HG03108 (cell line): ENCODE measurements at regions not wholly inside any gene's neighbourhood (a gene's known extent, or its start where the extent isn't known, plus 50 kb on each side); places are given as distances from the start of the nearest gene placed in this dataset.

Source experiments
- ATAC-seq: cut with Tn5 transposase; IDR thresholded peaks from one replicate; pipeline ENCODE4 v1.9.1; 2021; ENCODE audit warnings: moderate library complexity; ENCODE audit not compliant: unreplicated experiment

DNA sequence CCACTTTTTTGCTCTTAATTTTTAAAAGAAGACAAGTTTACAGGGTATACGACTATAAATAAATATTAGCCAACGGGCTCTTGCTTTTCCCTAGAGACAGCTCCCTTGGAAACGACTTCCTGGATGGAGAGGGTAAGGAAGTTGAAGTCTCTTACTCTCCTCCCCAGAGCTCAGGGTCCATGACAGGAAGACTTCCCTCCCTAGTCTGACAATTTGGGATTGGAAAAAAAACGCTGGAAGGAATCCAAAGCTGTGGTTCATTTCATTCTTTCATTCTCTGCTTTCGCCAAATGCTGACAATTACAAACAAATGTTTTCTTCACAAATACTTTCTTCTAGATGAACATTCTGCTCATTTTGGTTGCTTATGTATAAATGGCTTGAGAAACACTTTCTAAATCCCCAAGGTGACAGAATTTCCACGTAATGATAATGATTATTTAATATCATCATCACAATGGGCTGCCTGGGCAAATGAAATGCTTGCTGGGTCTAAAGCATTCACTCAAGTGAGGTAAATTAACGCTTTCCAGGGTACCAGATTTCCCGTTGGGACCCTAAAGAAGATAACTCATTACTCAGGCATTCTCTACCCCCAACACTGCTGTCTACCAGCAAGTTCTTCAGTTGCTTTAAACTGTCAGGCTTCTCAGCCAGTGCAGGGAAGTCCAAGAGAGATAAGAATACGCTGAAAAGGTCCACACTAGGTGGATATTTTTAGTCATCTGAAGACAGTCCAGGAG lies 139.8 kb upstream of the SLC30A5 start:
- no peak for ATAC-seq

DNA sequence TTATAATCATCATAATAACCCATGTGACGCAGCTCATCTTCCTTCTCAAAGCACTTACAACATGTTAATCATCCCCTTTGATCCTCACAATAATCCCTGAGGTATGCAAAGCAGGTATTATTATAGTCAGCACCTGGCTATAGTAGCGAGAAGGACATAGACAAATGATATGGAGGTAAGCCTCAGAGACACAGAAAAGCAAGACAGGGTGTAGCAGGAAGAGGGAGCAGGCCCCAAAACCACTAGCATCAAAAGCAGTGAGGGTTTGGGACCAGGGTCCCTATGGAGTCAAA lies 139.2 kb upstream of the SLC30A5 start:
- ATAC-seq, result no peak

DNA sequence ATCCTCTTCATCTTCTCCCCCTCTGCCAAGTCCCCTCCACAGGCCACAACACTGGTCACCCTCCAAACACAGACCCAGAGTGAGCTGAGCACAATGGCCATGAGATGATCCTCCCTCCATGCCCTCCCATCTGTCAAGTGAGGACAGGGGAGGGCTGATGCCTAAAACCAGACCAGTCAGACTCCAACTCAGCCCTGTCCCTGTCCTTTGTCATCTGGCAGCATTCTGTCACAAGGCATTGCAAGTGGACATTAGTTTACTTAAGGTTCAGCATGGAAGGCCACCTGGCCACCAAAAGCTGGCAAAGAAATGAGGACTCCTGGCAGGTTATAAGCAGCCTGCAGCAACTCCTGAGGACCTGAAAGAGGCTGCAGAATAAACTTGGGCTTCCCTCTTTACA lies 136.2 kb upstream of the SLC30A5 start:
- no peak for ATAC-seq

DNA sequence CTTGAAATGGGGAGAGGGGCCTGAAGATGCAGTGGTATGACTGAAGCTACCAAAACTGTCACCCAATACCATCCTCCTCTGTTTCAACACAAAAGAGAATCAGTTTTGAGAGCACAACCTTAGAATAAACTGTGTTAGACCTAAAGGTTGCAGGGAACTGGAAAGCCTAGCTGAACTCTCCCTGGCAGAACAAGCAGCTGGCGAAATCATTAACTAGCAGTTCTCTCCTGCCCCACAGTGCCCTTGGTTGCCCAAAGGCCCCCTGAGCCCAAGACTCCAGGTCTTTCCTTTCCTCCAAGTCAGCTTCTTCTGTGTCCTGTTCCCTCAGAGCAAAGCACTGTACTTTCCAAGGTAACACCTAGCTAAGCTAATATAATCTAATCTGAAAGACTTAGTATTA lies 135.4 kb upstream of the SLC30A5 start:
- ATAC-seq, result no peak

DNA sequence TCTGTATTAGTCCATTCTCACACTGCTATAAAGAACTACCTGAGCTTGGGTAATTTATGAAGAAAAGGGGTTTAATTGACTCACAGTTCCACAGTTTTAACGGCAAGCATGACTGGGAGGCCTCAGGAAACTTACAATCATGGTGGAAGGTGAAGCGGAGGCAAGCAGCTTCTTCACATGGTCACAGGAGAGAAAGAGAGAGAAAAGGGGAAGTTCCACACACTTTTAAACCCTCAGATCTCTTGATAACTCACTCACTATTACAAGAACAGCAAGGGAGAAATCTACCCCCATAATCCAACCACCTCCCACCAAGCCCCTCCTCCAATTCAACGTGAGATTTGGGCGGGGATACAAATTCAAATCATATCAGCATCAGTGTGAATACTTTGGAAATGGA lies 133.4 kb upstream of the SLC30A5 start:
- ATAC-seq, result no peak

DNA sequence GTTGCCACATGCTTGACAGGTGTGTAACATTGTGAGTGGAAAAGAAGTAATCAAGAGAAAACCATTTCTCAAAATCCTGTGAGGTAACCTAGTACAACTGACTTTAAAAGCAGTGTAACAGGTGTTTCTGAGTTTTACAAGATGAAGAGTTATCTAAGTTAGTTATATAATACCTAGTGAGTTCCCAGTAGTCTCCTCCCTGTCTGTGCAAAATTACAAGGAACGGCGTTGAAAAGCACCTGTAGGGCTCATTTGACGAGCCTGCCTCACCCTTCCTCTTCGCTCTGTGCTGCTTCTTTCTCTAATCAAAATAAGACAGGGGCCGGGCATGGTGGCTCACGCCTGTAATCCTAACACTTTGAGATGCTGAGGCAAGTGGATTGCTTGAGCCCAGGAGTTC lies 132.9 kb upstream of the SLC30A5 start:
- ATAC-seq, result no peak

DNA sequence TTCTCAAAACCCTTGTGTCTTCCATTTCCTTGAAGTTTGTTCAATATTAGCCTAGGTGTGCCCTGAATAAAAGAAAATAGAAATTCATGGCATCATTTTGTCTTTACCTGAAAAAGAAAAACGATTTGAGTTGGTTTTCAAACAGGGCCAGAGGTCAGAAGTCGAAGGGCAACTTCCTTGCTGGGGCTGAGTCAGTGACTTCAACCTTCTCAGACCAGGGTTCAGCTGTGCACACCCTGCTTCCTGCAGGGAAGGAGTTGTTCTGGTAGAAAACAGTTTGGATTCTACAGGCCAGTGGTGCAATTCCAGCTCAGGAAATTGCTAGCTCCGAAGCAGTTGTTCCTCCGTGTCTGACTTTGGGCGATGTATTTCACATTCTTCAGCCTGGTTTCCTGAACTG lies 132.1 kb upstream of the SLC30A5 start:
- ATAC-seq, result no peak

DNA sequence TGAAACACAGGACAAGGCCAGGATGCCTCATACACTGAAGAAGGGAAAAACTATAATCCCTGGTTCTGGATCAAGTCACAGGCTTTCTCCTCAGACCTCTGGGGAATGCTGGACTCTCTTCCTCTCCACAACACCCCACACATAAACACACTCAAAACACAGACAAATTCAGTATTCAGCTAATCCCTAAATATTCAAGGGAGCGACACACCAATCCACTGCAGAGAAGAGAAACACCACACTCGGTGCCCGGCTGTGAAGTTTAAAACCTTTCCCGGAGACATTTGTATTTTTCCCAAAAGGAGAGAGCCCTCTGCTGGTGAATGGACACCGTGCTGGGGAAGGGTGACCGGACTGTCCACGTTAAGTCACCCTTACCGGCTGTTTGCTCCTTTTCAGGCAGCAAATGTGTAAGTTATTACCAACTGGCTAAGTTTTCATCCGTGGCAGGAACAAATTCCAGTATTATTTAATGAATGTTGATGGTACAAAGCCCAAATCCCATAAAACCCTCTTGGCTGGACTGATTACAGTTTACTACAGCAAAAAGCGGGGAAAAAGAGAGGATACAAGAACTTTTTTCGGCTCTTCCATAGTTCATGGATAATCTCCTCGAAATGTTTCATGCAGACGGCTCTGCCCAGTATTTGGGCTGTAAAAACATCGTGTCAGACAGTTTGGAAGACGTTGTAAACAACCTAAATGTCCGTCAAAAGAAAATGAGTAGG lies 130.9 kb upstream of the SLC30A5 start:
- no peak for ATAC-seq

DNA sequence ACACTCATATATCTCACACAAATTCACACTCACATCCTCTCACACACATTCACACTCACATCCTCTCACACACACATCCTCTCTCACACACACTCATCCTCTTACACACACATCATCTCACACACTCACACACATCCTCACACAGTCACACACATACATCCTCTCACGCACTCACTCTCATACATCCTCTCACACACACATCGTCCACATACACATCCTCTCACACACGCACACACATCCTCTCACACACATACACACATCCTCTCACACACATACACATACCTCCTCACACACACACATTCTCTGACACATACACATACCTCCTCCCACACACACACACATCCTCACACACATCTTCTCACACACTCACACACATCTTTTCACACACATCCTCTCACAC lies 129.1 kb upstream of the SLC30A5 start:
- ATAC-seq, result no peak

DNA sequence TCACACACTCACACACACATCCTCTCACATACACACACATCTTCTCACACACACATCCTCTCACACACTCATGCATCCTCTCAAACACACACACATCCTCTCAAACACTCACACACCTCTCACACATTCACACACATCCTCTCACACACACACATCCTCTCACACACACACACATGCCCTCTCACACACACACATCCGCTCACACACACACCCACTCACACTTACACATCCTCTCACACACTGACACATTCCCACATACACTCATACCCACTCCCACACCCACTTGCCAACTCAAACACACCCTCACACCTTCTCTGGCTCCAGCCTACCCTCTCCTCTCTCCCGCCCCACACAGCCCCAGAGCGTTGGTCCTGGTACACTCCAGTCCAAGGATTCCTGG lies 127.9 kb upstream of the SLC30A5 start:
- no peak for ATAC-seq

DNA sequence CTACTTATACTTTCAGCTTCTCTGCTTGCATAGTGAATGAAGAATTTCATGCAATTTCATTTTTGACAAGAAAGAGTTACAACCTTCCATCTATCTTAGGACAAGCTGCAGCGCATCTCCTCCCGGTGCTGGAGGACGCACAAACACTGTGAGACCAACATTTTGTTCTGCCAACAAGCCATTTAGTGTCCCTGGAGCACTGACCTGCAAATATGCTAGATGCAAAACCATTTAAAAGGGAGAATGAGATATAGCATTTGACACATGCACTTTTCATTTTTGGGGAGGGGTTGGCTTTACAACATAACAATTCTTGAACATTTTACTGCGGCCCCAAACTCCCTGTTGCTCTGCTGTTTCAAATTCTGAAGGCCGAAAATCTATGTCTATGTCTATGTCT lies 127.2 kb upstream of the SLC30A5 start:
- ATAC-seq, result no peak

DNA sequence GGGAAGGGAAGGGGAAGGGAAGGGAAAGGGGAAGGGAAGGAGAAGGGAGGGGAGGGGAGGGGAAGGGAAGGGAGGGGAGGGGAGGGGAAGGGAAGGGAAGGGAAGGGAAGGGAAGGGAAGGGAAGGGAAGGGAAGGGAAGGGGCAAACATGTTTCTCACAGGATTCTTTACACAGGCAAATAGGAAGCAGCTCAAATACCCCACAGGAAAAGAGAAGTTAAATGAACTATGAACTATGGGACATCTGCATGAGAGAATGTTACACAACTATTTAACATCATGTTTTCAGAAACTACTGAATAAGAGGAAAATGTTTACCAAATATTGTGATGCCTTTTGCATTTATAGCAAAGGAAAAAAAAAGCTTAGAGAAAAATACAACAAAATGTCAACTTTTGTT lies 125.4 kb upstream of the SLC30A5 start:
- ATAC-seq, result no peak

DNA sequence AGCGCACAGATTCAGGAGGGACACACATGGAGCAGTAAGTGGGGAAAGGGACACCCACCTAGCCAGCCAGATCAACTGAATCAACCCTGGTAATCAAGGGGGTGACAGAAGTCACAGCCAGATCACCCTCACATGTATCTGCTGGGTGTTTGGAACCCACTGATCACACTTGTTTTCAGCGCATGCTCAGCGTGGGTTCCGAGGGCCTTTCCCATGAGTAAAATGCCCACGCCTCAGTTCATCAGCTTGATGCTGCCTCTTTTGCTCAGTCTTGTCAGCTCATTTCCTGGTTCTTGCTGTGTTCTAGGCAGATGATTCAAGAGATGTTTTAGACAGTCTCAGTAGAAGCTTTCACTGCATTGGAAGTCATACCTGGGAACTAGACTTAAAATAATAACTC lies 123.2 kb upstream of the SLC30A5 start:
- ATAC-seq, result no peak

DNA sequence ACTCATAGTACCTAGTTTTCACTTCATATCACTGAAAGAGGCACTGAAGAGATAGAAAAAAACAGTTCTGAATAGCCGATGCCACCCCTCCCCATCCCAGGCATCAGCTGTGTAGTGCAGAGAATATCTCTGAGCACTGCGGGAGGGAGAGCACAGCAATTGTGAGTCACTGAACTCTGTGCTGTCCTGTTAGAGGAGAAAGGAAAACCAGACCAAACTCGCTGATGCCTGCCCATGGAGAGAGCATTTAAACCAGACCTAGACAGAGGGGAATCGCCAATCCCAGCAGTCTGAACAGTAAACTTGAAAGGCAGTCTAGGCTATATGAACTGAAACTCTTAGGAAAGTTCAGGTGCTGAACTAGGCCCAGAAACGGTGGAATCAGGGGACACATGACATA lies 120.1 kb upstream of the SLC30A5 start:
- no peak for ATAC-seq

DNA sequence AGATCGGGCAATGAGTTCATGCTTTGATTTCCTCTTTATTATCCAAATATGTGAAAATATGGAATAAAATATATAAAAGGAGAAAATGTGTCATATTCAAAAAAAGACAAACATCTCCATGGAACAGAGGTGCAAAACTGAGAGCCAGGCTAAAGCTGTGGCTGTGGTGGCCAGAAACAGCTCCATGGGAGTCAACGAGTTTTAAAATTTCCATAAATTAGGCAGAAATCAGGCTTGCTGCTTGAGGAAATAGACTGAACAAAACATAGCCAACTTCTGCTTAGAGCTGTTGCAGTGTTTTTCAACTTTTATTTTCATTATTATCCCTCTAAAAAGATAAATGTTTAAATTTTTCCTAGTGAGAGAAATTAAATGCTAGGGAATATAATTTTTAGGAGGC lies 110.8 kb upstream of the SLC30A5 start:
- no peak for ATAC-seq

DNA sequence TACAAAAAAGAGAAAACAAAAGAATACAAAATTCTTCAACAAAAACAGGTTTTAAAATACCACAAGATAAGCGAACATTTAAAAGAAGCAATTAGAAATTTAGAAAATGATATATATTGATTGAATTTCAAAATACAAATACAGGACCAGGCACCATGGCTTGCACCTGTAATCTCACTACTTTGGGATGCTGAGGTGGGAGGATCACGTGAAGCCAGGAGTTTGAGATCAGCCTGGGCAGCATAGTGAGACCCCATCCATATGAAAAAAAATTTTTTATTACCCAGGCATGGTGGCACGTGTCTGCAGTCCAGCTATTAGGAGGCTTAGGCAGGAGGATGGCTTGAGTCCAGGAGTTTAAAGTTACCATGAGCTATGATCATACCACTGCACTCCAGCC lies 109.9 kb upstream of the SLC30A5 start:
- ATAC-seq, result no peak

DNA sequence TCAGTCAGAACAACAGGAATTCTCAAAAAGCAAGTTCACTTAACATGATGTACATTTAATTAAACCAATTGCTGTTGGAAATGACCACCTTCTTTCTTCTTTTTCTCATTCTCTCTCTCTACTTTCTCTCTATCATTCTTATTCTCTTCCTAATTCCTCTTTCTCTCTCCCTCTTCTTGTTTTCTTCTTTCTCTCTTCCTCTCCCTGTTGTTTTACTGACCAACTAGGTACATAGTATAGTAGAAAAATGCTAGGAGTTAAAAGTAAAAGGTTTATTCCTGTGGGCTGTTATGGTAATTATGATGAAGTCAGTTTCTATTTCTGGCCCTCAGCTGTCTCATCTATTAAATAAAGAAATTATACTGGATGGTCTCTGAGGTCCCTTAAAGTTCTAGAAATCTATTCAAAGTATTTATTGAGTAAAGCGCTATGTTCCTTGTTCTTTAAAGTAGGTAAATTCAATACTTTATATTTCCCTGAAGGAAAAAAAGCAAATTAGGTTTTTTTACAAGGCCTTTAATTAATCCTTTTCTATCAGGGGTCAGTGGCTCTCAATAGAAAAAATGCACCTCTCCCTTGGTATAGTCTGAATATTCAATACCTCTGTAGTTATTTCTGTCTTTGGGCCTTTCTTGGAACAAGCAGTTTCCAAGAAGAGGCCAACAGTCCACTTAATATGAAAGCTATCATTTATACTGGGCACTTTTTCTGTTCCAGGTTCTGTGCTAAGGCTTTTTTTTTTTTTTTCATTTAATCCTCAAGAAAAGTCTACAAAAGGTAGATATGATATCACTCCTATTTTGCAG lies 102.3 kb upstream of the SLC30A5 start:
- no peak for ATAC-seq

DNA sequence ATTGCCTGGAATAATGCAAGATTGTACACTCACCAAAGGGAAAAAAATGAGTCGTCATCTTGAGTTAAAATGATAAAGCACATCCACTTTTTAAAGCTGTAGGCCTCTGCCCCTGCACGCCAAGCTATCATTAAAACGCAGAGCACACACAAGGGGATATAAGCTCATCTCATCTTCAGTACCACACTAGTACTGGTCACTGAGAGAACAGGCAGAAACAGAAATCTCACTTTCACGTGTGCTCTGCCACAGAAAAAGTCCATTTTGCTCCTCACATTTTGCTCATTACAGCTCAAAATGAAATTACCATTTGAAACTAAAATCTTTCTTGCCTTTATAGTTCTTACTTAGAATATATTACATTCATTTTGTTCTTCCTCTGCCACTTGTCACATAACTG lies 99.2 kb upstream of the SLC30A5 start:
- ATAC-seq, result no peak

DNA sequence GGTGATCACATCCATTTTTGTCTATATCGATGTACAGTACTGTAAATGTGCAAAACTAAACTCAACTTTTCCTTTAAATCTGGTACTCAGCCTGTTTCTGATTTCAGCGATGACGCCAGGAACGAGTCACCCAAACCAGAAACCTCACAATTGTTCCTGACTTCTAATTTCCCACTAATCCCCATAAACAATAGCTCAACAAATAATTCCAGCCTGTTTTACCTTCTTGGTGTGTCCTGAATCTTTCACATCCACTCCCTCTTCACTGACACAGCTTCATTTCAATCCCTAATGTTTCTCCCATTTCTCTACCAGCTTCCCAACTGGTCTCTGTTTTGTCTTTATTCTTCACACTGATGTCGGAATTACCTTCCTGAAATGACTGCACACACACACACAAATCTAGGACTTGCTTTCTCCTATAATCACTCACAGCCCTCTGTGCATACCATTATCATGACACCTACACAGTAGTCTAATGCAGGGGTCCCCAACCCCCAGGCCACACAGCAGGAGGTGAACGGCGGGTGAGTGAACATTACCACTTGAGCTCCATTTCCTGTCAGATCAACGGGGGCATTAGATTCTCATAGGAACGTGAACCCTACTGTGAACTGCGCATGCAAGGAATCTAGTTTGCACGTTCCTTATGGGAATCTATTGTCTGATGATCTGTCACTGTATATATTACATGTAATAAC lies 97.8 kb upstream of the SLC30A5 start:
- ATAC-seq, result no peak

DNA sequence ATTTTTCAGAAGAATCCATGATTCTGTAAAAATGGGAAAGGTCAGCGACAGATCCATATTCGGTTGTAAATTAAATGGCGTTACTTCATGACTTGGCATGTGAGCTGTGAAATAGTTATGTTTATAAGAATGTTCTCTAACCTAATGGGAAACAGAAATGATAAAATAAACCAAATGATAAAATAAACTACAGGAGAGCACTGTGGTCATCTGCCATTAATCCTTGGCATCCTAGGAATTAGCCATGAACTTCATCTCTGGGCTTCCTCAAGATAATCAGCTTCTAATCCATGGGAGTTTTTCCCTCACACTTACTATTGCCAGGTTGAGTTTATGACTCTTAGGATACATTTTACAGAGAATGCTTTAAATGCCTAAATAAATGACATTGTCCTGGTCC lies 94.6 kb upstream of the SLC30A5 start:
- no peak for ATAC-seq

DNA sequence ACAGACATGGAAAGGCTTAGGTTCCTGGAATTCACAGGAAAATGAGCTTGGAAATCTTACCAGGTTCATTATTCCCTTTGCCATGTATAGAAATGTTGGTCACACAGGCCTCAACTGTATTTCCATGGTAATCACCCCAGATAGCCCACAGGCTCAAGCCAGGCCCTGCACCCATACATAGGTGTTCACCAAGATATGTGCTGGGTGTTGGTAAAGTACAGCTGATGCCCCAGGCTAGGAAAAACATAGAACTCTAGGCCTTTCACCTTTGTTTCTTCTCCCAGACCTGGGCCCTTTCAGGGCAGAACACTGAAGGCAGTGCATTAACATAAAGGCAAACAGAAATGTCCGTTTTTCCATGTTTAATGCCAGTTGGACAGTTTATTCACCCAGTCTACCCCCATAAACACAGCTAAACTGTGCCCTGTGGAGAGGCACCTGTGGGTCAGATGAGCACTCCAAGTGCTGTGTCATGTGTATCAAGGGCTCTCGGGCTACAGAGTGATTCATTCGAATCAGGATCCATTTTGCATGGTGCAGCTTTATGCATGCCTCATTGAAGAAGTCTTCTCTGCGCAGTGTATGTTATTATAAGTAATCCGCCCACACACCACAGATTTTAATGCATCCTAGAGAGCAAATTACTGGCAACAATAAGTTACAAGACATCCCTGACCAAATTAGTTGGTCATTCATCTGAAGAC lies 93.4 kb upstream of the SLC30A5 start:
- no peak for ATAC-seq
